ENCODE measurements at regions not wholly inside any gene's neighbourhood (a gene's known extent, or its start where the extent isn't known, plus 50 kb on each side); places are given as distances from the start of the nearest gene placed in this dataset.

GRCh38 chr16:51550800-51551347, 399.8 kb upstream of the SALL1 start:
- H3K9me3 ChIP-seq (ENCODE audit: control insufficient read depth, insufficient read depth, low read length): no peaks in the 10 kb centered on the region
- no peak overlapping the region for H3K27ac ChIP-seq (ENCODE audit: low read depth, low read length)
- H3K36me3 ChIP-seq (ENCODE audit: control insufficient read depth, insufficient read depth, low read length): no peaks in the 10 kb centered on the region
- H3K27me3 ChIP-seq (ENCODE audit: control insufficient read depth, insufficient read depth, low read length): no peaks in the 10 kb centered on the region
- no peak overlapping the region for H3K9ac ChIP-seq (ENCODE audit: low read depth, low read length)
- H3K4me1 ChIP-seq (ENCODE audit: control insufficient read depth, insufficient read depth, low read length): peaks cover 5% of the 10 kb centered on the region
- H3K4me3 ChIP-seq (ENCODE audit: low read depth, low read length): no peak overlapping the region

GRCh38 chr16:51549836-51550235, 398.8 kb upstream of the SALL1 start:
- Histone ChIP-seq H3K9ac (ENCODE audit: low read depth, low read length) (no peak overlapping the region), H3K9me3 (ENCODE audit: control insufficient read depth, insufficient read depth, low read length) (no peaks in the 10 kb centered on the region)

GRCh38 chr16:51545951-51546350, 394.9 kb upstream of the SALL1 start:
- H3K9me3 ChIP-seq (ENCODE audit: control insufficient read depth, insufficient read depth, low read length): no peaks in the 10 kb centered on the region
- no peaks in the 10 kb centered on the region for H3K36me3 ChIP-seq (ENCODE audit: control insufficient read depth, insufficient read depth, low read length)
- H3K9ac ChIP-seq (ENCODE audit: low read depth, low read length): no peak overlapping the region
- H3K4me1 ChIP-seq (ENCODE audit: control insufficient read depth, insufficient read depth, low read length): peaks cover 52% of the 10 kb centered on the region
- no peak overlapping the region for H3K4me3 ChIP-seq (ENCODE audit: low read depth, low read length)
- H3K27me3 ChIP-seq (ENCODE audit: control insufficient read depth, insufficient read depth, low read length): no peaks in the 10 kb centered on the region
- H3K27ac ChIP-seq (ENCODE audit: low read depth, low read length): peak overlapping the region; percentile 11

More at GRCh38 chr16:51549836-51550235, 398.8 kb upstream of the SALL1 start:
- Histone ChIP-seq H3K27me3 (ENCODE audit: control insufficient read depth, insufficient read depth, low read length) (no peaks in the 10 kb centered on the region), H3K36me3 (ENCODE audit: control insufficient read depth, insufficient read depth, low read length) (no peaks in the 10 kb centered on the region), H3K27ac (ENCODE audit: low read depth, low read length) (no peak overlapping the region), H3K4me1 (ENCODE audit: control insufficient read depth, insufficient read depth, low read length) (peaks cover 15% of the 10 kb centered on the region), H3K4me3 (ENCODE audit: low read depth, low read length) (no peak overlapping the region)

- H3K9ac ChIP-seq (ENCODE audit: low read depth, low read length): peak overlapping the region; percentile 55; the same call in 1 of the 2 replicates
- H3K27ac ChIP-seq (ENCODE audit: low read depth, low read length): peak overlapping the region; percentile 84
- H3K36me3 ChIP-seq (ENCODE audit: control insufficient read depth, insufficient read depth, low read length): no peaks in the 10 kb centered on the region
- H3K27me3 ChIP-seq (ENCODE audit: control insufficient read depth, insufficient read depth, low read length): no peaks in the 10 kb centered on the region
- peaks cover 57% of the 10 kb centered on the region for H3K4me1 ChIP-seq (ENCODE audit: control insufficient read depth, insufficient read depth, low read length)
- H3K9me3 ChIP-seq (ENCODE audit: control insufficient read depth, insufficient read depth, low read length): no peaks in the 10 kb centered on the region
- peak overlapping the region; percentile 35; the same call in 1 of the 2 replicates for H3K4me3 ChIP-seq (ENCODE audit: low read depth, low read length)
Measured at GRCh38 chr16:51544851-51545467, 393.9 kb upstream of the SALL1 start.

GRCh38 chr16:51543971-51544370, 392.9 kb upstream of the SALL1 start:
- peak overlapping the region; percentile 84 for H3K27ac ChIP-seq (ENCODE audit: low read depth, low read length)
- no peak overlapping the region for H3K4me3 ChIP-seq (ENCODE audit: low read depth, low read length)
- no peaks in the 10 kb centered on the region for H3K9me3 ChIP-seq (ENCODE audit: control insufficient read depth, insufficient read depth, low read length)
- peaks cover 66% of the 10 kb centered on the region for H3K4me1 ChIP-seq (ENCODE audit: control insufficient read depth, insufficient read depth, low read length)
- H3K36me3 ChIP-seq (ENCODE audit: control insufficient read depth, insufficient read depth, low read length): no peaks in the 10 kb centered on the region
- no peak overlapping the region for H3K9ac ChIP-seq (ENCODE audit: low read depth, low read length)
- no peaks in the 10 kb centered on the region for H3K27me3 ChIP-seq (ENCODE audit: control insufficient read depth, insufficient read depth, low read length)

- Histone ChIP-seq H3K36me3 (ENCODE audit: control insufficient read depth, insufficient read depth, low read length) (no peaks in the 10 kb centered on the region), H3K27ac (ENCODE audit: low read depth, low read length) (no peak overlapping the region), H3K9ac (ENCODE audit: low read depth, low read length) (no peak overlapping the region), H3K27me3 (ENCODE audit: control insufficient read depth, insufficient read depth, low read length) (no peaks in the 10 kb centered on the region), H3K4me1 (ENCODE audit: control insufficient read depth, insufficient read depth, low read length) (peaks cover 74% of the 10 kb centered on the region), H3K9me3 (ENCODE audit: control insufficient read depth, insufficient read depth, low read length) (no peaks in the 10 kb centered on the region), H3K4me3 (ENCODE audit: low read depth, low read length) (no peak overlapping the region)
Measured at GRCh38 chr16:51542981-51543815, 392.1 kb upstream of the SALL1 start.

GRCh38 chr16:51540259-51540658, 389.2 kb upstream of the SALL1 start:
- Histone ChIP-seq H3K9me3 (ENCODE audit: control insufficient read depth, insufficient read depth, low read length) (no peaks in the 10 kb centered on the region), H3K4me1 (ENCODE audit: control insufficient read depth, insufficient read depth, low read length) (peaks cover 62% of the 10 kb centered on the region), H3K36me3 (ENCODE audit: control insufficient read depth, insufficient read depth, low read length) (no peaks in the 10 kb centered on the region), H3K27me3 (ENCODE audit: control insufficient read depth, insufficient read depth, low read length) (no peaks in the 10 kb centered on the region), H3K27ac (ENCODE audit: low read depth, low read length) (peak overlapping the region; percentile 90), H3K9ac (ENCODE audit: low read depth, low read length) (no peak overlapping the region), H3K4me3 (ENCODE audit: low read depth, low read length) (no peak overlapping the region)

- Histone ChIP-seq H3K4me3 (ENCODE audit: low read depth, low read length) (no peak overlapping the region), H3K9ac (ENCODE audit: low read depth, low read length) (no peak overlapping the region), H3K9me3 (ENCODE audit: control insufficient read depth, insufficient read depth, low read length) (no peaks in the 10 kb centered on the region), H3K36me3 (ENCODE audit: control insufficient read depth, insufficient read depth, low read length) (no peaks in the 10 kb centered on the region), H3K27ac (ENCODE audit: low read depth, low read length) (peak overlapping the region; percentile 90), H3K4me1 (ENCODE audit: control insufficient read depth, insufficient read depth, low read length) (peaks cover 50% of the 10 kb centered on the region), H3K27me3 (ENCODE audit: control insufficient read depth, insufficient read depth, low read length) (no peaks in the 10 kb centered on the region)
Measured at GRCh38 chr16:51538707-51539498, 387.8 kb upstream of the SALL1 start.

- no peak overlapping the region for H3K27ac ChIP-seq (ENCODE audit: low read depth, low read length)
- H3K4me1 ChIP-seq (ENCODE audit: control insufficient read depth, insufficient read depth, low read length): peaks cover 22% of the 10 kb centered on the region
- H3K27me3 ChIP-seq (ENCODE audit: control insufficient read depth, insufficient read depth, low read length): no peaks in the 10 kb centered on the region
Measured at GRCh38 chr16:51535591-51535990, 384.5 kb upstream of the SALL1 start.

GRCh38 chr16:51532551-51532950, 381.5 kb upstream of the SALL1 start:
- H3K4me1 ChIP-seq (ENCODE audit: control insufficient read depth, insufficient read depth, low read length): no peaks in the 10 kb centered on the region; the same call in 1 of the 2 replicates
- no peak overlapping the region for H3K27ac ChIP-seq (ENCODE audit: low read depth, low read length)
- H3K36me3 ChIP-seq (ENCODE audit: control insufficient read depth, insufficient read depth, low read length): no peaks in the 10 kb centered on the region
- H3K9ac ChIP-seq (ENCODE audit: low read depth, low read length): no peak overlapping the region
- H3K27me3 ChIP-seq (ENCODE audit: control insufficient read depth, insufficient read depth, low read length): no peaks in the 10 kb centered on the region
- H3K9me3 ChIP-seq (ENCODE audit: control insufficient read depth, insufficient read depth, low read length): no peaks in the 10 kb centered on the region
- no peak overlapping the region for H3K4me3 ChIP-seq (ENCODE audit: low read depth, low read length)

More at GRCh38 chr16:51535591-51535990, 384.5 kb upstream of the SALL1 start:
- Histone ChIP-seq H3K9ac (ENCODE audit: low read depth, low read length) (no peak overlapping the region), H3K36me3 (ENCODE audit: control insufficient read depth, insufficient read depth, low read length) (no peaks in the 10 kb centered on the region), H3K4me3 (ENCODE audit: low read depth, low read length) (no peak overlapping the region), H3K9me3 (ENCODE audit: control insufficient read depth, insufficient read depth, low read length) (no peaks in the 10 kb centered on the region)

All from HUES48 (cell line).